ENCODE measurements at regions not wholly inside any gene's neighbourhood (a gene's known extent, or its start where the extent isn't known, plus 50 kb on each side); places are given as distances from the start of the nearest gene placed in this dataset.

DNA sequence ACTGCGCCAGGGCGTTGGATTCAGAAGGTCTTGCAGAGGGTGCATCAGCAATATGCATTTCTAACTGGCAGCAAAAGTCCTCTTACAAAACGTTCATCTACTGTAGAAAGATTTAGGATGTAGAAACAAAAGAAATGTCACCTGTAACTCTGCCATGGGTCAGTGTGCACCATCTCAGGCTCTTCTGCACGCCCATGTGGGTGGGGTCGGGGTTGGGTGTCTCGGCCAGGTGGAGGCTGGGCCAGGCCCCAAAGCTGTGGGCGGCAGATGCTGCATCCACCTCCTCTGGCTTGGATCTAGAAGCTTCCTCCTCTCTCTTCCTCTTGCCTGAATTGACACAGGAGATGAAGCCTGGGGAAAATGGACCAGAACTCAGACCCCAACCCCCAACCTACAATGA is 111.3 kb upstream of the PPP2R2D start:
- DNase-seq (ENCODE audit: low read depth) = no peak
- TF ChIP-seq, protein P1, sequence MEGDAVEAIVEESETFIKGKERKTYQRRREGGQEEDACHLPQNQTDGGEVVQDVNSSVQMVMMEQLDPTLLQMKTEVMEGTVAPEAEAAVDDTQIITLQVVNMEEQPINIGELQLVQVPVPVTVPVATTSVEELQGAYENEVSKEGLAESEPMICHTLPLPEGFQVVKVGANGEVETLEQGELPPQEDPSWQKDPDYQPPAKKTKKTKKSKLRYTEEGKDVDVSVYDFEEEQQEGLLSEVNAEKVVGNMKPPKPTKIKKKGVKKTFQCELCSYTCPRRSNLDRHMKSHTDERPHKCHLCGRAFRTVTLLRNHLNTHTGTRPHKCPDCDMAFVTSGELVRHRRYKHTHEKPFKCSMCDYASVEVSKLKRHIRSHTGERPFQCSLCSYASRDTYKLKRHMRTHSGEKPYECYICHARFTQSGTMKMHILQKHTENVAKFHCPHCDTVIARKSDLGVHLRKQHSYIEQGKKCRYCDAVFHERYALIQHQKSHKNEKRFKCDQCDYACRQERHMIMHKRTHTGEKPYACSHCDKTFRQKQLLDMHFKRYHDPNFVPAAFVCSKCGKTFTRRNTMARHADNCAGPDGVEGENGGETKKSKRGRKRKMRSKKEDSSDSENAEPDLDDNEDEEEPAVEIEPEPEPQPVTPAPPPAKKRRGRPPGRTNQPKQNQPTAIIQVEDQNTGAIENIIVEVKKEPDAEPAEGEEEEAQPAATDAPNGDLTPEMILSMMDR (conservative IDR thresholded peaks at IDR 0.05; ENCODE audit: low read depth, low read length) = no peak
- no peak overlapping the region for H3K4me3 ChIP-seq (ENCODE audit: low read depth, low read length)

DNA sequence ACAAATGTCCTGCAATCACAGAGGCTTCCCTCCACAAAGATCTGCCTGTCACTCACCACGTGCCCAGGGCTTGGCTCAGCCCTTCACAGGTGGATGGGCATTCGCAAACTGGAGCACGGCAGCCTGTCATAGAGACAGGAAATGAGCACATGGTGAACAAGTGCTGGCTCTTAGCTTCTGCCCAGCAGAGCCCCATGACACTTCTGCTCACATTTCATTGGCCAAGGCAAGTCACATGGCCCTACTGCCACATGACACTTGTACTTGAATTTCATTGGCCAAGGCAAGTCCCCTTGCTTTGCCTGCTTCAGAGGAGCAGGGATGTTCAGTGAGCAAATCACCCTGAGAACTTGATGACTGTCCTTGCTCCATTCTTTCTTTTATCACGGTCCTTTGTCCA is 110.8 kb upstream of the PPP2R2D start:
- TF ChIP-seq, protein P1 (conservative IDR thresholded peaks at IDR 0.05; ENCODE audit: low read depth, low read length) = no peak
- DNase-seq (ENCODE audit: low read depth) = no peak
- H3K4me3 ChIP-seq (ENCODE audit: low read depth, low read length) = no peak overlapping the region

DNA sequence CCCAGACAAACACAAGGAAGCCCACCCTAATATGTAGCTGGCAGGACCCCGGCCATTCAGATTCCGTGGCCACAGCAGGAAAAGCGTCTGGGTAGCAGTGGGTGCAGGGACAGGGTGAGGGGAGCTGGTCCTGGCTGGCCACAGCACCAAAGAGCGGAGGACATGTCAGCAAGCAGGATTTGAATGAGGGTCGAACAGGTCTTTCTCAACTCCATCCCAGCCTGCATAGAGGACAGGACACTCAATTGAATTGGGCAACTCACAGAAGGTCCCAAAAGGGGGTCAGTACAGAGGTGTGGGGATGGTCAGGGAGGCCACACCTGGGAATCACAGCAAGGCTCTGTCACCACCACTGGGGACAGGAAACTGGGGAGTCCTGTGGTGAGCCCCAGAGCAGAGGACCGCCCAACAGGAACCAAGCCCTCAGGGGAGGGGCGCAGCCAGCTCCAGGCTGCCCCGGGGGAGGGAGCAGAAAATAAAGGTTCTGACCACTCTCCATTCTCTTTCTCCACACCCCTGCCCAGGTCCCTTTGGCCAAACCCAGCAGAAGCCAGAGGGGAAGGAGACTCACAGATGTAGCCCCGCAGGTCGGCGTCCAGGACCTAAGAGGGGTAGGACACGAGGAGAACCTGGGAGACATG is 108.7 kb upstream of the PPP2R2D start:
- H3K4me3 ChIP-seq (ENCODE audit: low read depth, low read length) = no peak overlapping the region
- no peak for DNase-seq (ENCODE audit: low read depth)
- TF ChIP-seq, protein P1 (conservative IDR thresholded peaks at IDR 0.05; ENCODE audit: low read depth, low read length) = no peak

DNA sequence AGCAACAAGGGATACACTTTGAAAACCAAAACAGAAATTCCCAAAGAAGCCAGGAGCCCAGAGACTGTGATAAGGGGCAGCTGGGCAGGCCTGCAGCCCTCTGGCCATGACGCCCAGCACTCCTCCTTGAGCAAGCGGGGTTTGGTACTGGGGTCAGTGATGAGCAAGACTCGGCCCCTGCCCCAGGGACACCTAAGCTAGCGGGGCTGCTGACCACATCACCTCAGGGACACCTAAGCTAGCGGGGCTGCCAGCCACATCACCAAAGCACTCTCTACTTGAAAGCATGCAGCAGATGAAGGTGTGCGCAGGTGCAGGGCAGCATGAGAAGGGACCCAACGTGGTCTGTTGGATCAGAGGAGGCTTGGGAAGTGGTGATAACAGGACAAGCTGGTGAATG is 108.0 kb upstream of the PPP2R2D start:
- TF ChIP-seq, protein P1 (conservative IDR thresholded peaks at IDR 0.05; ENCODE audit: low read depth, low read length) = no peak
- no peak for DNase-seq (ENCODE audit: low read depth)
- H3K4me3 ChIP-seq (ENCODE audit: low read depth, low read length) = no peak overlapping the region

DNA sequence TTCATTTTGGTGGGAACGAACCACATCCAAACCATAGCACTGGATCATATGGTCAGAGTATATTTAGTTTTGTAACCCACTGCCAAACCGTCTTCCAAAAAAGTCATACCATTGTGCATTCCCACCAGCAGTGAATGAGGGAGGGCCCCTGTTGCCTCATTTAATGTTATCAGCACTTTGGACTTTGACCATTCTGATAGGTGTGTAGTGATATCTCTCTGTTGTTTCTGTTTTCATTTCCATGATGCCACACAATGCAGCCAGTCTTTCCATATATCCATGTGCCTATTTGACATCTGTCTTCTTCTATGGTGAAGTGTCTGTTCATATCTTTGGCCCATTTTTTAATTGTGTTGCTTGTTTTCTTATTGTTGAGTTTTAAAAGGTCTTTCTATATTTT is 105.0 kb upstream of the PPP2R2D start:
- no peak overlapping the region for H3K4me3 ChIP-seq (ENCODE audit: low read depth, low read length)
- TF ChIP-seq, protein P1 (conservative IDR thresholded peaks at IDR 0.05; ENCODE audit: low read depth, low read length) = no peak
- no peak for DNase-seq (ENCODE audit: low read depth)

DNA sequence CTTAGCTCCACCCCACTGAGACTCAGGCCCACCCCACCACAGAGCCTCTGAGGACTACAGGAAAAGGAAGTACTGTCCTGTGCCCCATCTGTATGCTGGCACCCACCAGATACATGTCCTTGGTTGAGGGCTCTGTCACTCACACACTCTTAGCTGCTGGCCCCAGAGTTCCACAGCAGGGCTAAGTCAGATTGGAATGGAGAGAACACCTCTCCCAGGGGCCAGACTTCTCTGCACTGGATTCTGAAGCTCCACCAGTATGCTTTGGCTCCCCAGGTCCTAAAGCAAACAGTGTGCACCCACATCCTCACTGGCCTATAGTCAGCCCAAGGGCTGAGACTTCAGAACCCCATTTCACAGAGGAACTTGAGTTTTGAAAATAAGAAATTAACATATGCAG is 103.2 kb upstream of the PPP2R2D start:
- TF ChIP-seq, protein P1 (conservative IDR thresholded peaks at IDR 0.05; ENCODE audit: low read depth, low read length) = no peak
- DNase-seq (ENCODE audit: low read depth) = no peak
- H3K4me3 ChIP-seq (ENCODE audit: low read depth, low read length) = no peak overlapping the region

DNA sequence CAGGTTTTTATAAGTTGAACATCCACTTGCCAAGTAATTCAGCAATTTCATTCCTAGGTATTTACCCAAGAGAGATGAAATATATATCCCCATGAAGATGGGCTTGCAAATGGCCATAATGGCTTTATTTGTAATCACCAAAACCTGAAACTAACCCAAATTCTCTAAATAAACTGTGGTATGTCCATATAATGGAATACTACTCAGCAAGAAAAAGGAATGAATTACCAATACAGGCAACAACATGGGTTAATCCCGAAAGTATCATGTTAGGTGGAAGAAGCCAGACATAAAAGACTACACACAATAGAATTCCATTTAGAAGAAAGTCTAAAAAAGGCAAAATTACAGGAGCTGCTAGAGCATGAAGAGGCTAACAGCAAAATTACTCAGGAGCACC is 101.4 kb upstream of the PPP2R2D start:
- no peak for DNase-seq (ENCODE audit: low read depth)
- TF ChIP-seq, protein P1 (conservative IDR thresholded peaks at IDR 0.05; ENCODE audit: low read depth, low read length) = no peak
- no peak overlapping the region for H3K4me3 ChIP-seq (ENCODE audit: low read depth, low read length)

Measured in epithelial cell of proximal tubule (primary cell).